Right atrium auricular region (tissue), 2 donors: ENCODE measurements at regions not wholly inside any gene's neighbourhood (a gene's known extent, or its start where the extent isn't known, plus 50 kb on each side); places are given as distances from the start of the nearest gene placed in this dataset.

Experiments used
- DNase-seq: peaks from one replicate; pipeline ENCODE4 v3.0.0-alpha.2; 2019; ENCODE audit warnings: low spot score
- H3K27ac ChIP-seq, 2 donors: fragments of 200-600 bp; sonication (generic); 1 replicate in 1 of 2; 2 replicates in 1 of 2; pipeline ENCODE4 v1.5.1; 2016 to 2019
- H3K27me3 ChIP-seq, 2 donors: fragments of 200-600 bp; sonication (generic); one replicate each; pipeline versions ENCODE4 v1.5.1 to v1.6.0; 2017 to 2019
- H3K36me3 ChIP-seq: fragments of 200-600 bp; sonication (generic); one replicate; pipeline ENCODE4 v1.5.1; 2016
- H3K4me1 ChIP-seq, 2 donors: fragments of 200-600 bp; sonication (generic); one replicate each; pipeline versions ENCODE4 v1.5.1 to v1.6.0; 2017 to 2019
- H3K4me3 ChIP-seq, 2 donors: fragments of 200-600 bp; sonication (generic); 1 replicate in 1 of 2; 2 replicates in 1 of 2; pipeline ENCODE4 v1.5.1; 2017 to 2019; ENCODE audit warnings: mild to moderate bottlenecking in 1 of 2, moderate library complexity in 1 of 2
- H3K9me3 ChIP-seq, 2 donors: fragments of 200-600 bp; sonication (generic); one replicate each; pipeline ENCODE4 v1.5.1; 2019
- TF ChIP-seq, protein P1 (sequence below), 2 donors: fragments of 200-600 bp; sonication (generic); IDR thresholded peaks; one replicate each; pipeline ENCODE4 v1.5.1; 2019; ENCODE audit warnings: antibody characterized with exemption in 2 of 2

DNA sequence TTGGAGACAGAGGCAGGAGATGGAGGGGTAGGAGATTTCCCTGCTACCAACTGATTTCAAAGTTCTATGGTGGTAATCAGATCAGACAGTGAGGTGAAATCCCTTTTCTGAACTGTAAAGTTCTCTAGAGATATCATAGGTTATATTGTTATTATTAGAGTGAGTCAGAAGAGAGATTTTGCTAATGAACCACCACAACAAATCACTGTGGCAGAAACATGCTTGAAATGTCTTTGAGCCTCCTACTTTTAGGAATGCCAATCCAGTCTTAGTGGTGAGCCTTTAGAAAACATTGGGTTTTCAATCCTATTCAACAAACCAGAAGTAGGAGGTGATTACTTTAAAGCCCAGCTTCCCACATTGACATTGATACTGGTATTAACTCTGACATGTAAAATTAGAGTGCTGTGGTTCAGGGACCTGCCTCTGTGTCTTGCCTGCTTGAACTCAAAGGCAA, 136.7 kb upstream of the CNR1 start:
- no peaks in the 10 kb centered on the region for H3K36me3 ChIP-seq
- no peak overlapping the region for H3K27ac ChIP-seq
- no peaks in the 10 kb centered on the region for H3K27me3 ChIP-seq
- no peak for DNase-seq
- H3K9me3 ChIP-seq = peaks cover 0 to 12% of the 10 kb centered on the region in 2 donors
- H3K4me3 ChIP-seq = no peak overlapping the region
- TF ChIP-seq, protein P1, sequence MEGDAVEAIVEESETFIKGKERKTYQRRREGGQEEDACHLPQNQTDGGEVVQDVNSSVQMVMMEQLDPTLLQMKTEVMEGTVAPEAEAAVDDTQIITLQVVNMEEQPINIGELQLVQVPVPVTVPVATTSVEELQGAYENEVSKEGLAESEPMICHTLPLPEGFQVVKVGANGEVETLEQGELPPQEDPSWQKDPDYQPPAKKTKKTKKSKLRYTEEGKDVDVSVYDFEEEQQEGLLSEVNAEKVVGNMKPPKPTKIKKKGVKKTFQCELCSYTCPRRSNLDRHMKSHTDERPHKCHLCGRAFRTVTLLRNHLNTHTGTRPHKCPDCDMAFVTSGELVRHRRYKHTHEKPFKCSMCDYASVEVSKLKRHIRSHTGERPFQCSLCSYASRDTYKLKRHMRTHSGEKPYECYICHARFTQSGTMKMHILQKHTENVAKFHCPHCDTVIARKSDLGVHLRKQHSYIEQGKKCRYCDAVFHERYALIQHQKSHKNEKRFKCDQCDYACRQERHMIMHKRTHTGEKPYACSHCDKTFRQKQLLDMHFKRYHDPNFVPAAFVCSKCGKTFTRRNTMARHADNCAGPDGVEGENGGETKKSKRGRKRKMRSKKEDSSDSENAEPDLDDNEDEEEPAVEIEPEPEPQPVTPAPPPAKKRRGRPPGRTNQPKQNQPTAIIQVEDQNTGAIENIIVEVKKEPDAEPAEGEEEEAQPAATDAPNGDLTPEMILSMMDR (IDR thresholded peaks at IDR 0.05) = no peak
- no peaks in the 10 kb centered on the region for H3K4me1 ChIP-seq

GRCh38 chr6:88301888-88302768, 136.0 kb upstream of the CNR1 start:
- TF ChIP-seq, protein P1 (IDR thresholded peaks at IDR 0.05) = no peak
- DNase-seq = no peak
- Histone ChIP-seq H3K4me3 (no peak overlapping the region), H3K27ac (no peak overlapping the region), H3K4me1 (no peaks in the 10 kb centered on the region), H3K9me3 (peaks cover 0 to 6% of the 10 kb centered on the region in 2 donors), H3K36me3 (no peaks in the 10 kb centered on the region), H3K27me3 (no peaks in the 10 kb centered on the region)

DNA sequence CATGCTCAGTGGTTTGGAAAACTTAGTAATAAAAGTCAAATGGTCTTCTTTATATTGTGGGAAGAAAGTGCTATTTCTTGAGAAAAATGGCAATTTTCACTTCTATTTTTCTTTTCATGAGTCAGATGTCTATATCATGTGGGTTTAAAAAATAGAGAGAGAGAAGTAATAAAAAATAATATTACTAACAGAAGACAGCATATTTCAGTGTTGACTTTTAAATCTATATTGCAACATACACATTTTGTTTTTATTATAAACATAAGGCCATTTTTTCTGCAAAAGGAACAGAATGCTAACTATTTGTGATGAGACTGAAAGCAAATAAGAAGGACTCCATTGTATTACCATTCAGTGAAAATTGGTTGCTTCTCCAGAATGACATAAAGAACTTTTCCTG, 135.1 kb upstream of the CNR1 start:
- Histone ChIP-seq H3K27me3 (no peaks in the 10 kb centered on the region), H3K9me3 (no peaks in the 10 kb centered on the region), H3K27ac (no peak overlapping the region), H3K4me1 (no peaks in the 10 kb centered on the region), H3K36me3 (no peaks in the 10 kb centered on the region), H3K4me3 (no peak overlapping the region)
- DNase-seq = no peak
- TF ChIP-seq, protein P1 (IDR thresholded peaks at IDR 0.05) = no peak

DNA sequence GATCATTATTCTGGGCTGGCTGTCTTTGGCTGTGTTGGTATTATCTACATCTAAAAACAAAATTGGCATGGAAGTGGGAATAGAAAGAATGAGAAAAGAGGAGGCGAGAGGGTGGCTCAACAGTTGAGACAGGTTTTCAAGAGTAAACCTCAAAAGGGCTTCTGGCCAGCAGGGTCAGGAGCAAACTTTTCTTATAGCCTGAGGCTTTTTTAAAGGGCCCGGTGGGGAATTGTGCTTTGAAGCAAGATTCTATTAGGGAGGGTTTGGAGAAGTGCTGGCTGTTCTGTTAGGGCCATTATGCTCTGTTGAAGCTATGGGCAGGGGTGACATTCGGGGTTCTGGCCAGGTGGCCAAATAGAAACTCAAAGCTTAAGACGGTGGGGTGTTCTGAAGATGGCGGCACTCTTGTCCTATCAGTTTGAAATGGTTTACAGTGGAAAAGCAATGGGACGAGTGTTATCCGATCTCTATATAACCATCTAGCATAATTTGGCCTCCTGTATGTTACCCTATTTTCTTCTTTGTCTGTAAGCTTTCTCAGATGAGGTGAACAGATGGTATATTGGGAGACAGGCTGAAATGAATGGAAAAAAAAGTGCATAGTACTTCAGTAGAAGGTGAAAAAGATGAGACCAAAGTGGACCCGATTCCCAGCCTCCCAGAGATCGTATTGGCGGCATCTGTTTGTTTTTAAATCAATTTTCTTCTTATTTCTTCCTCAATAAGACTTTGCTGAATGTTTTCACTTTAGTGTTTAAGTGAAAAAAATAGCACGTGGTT, 132.1 kb upstream of the CNR1 start:
- Histone ChIP-seq H3K9me3 (no peaks in the 10 kb centered on the region), H3K4me3 (no peak overlapping the region), H3K36me3 (no peaks in the 10 kb centered on the region), H3K27me3 (no peaks in the 10 kb centered on the region), H3K4me1 (no peaks in the 10 kb centered on the region), H3K27ac (no peak overlapping the region)
- TF ChIP-seq, protein P1 (IDR thresholded peaks at IDR 0.05) = no peak
- DNase-seq = no peak

DNA sequence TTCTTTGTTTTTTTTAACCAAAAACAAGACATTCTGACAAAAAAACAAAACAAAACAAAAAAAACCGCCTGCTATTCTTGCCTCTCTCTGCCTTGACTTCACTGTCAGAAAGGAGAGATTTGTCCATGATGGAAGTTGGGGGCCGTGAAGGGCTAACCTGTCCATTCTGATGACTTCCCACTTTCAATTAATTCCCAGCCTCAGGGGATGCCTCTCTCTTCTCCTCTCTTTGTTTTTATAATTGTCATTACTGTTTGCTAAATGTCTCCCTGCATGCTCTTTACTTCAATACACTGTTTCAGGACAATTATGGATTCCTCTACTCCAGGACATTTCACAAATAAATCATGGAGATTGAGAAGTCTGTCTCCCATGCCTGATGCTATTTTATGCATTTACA, 130.5 kb upstream of the CNR1 start:
- H3K27ac ChIP-seq = no peak overlapping the region
- no peaks in the 10 kb centered on the region for H3K9me3 ChIP-seq
- H3K36me3 ChIP-seq = no peaks in the 10 kb centered on the region
- H3K4me3 ChIP-seq = no peak overlapping the region
- TF ChIP-seq, protein P1 (IDR thresholded peaks at IDR 0.05) = no peak
- no peaks in the 10 kb centered on the region for H3K27me3 ChIP-seq
- H3K4me1 ChIP-seq = no peaks in the 10 kb centered on the region
- no peak for DNase-seq
